GM21576 (cell line): ENCODE measurements at regions not wholly inside any gene's neighbourhood (a gene's known extent, or its start where the extent isn't known, plus 50 kb on each side); places are given as distances from the start of the nearest gene placed in this dataset.

Source experiments
- ATAC-seq: cut with Tn5 transposase; IDR thresholded peaks from one replicate; pipeline ENCODE4 v1.9.1; 2021; ENCODE audit warnings: mild to moderate bottlenecking, moderate library complexity; ENCODE audit not compliant: unreplicated experiment

DNA sequence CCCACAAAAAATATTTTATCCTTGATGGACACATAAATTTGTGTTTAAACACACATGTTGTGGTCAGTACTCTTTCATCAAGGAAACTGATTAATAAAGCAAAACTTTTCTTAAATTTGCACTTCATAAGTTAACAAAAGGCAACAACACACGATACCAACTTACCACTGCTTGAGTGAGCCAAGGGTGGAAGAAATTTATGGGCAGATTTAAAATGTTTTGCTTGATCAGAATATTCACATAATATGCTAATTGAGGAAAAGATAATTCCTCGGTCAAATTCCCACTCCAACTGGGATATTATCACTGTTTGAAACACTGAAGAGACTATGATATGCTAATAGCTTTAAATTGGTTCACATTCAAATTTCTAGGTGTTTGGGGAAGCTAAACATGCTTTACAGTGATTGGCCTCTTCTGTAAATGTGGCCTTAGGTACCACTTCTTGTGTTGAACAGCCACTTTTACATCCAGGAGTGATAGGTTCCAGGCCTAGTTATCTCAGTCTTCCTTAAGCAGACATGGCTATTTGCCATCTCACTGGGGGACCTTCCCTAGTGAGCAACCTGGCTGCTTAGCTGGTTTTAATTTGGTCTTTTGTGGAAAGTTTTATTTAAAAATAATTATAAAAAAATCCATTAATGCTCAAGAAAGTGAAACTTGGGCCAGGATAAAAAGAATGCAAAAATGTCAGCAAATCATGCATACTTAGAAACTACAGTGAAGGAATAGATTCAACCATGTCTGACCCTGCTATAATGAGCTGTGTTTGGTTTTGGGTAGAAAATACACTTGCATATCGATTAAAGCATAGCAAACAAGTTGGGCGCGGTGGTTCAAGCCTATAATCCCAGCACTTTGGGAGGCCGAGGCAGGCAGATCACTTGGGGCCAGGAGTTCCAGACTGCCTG, 221.2 kb upstream of the MAP3K7 start:
- ATAC-seq = no peak

DNA sequence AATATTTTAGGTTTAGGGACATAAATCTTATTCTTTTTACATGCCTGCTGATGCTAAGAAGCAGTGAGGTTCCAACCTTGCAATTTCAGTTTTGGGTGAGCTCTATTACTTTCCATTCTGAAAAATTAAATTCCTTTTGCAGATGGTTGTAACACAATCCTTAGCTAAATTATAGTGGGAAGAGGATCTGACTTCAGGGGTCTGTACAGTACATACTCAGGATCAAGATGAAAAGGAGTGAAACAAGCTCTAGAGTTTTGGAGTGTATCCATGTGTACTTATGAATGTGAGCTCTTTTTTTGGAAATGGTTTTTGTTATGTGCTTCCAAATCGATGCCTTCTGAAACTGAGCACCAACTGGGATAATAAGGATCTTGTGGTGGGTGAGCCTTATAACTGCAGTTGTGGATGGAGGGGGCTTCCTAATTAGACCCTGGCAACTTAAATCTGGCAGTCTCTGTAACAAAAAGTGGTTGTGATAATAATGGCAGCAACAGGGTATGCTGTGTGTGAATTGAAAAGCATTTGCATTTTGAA, 218.8 kb upstream of the MAP3K7 start:
- no peak for ATAC-seq

DNA sequence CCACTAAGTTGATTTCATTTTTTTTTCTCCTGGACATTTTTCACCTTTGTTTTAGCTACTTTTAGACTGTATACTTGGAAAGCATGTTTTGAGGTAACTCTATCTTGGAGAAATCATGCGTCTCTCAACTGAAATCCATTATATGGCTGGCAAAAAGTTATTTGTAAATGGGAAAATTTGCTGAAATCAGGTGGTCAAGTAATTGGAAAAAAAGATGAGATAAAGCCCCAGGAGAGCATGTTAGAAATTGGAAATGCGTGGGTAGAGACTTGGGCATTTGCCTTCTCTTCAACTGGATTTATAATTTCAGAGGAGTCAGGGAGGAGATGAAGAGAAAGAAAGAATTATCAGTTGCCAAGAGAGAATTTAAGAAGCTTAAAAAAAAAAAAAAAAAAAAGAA, 217.1 kb upstream of the MAP3K7 start:
- ATAC-seq = no peak

GRCh38 chr6:90795078-90795477, 208.2 kb upstream of the MAP3K7 start:
- ATAC-seq = no peak

DNA sequence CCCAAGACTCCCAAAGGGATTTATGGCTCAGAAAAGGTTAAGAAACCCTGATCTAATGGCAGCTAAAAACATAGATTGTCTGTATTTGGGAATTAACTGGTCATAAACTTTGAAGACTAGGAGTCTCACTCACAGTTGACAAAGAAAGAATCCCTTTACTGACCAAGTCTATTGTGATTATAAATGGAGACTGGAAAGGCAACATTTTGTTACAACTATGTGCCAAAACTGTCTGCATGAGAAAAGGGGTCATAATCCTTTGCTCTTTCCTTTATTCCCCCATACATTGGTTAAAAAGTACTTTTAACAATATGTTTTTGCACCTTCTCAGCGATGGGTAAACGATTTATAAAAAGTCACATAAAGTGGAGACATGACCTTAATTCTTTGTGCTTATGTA, 206.9 kb upstream of the MAP3K7 start:
- no peak for ATAC-seq

DNA sequence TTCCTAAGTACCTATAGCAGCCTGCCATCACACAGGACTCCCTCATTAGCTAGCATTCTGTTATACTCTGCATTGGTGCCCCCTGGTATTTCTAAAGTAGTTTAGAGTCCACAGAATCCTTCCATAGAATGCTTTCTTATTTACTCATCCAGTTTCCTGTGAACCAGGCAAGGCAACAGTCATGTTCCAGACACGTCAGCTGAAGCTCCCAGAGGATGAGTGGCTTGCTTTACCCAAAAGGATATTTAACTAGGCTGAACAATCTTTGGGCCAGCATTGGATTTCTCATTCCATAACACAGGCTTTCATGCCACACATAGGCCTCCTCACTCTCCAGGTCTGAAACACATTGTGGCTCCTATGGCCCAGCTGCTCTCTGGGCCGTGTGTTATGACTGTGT, 203.8 kb upstream of the MAP3K7 start:
- ATAC-seq = no peak

DNA sequence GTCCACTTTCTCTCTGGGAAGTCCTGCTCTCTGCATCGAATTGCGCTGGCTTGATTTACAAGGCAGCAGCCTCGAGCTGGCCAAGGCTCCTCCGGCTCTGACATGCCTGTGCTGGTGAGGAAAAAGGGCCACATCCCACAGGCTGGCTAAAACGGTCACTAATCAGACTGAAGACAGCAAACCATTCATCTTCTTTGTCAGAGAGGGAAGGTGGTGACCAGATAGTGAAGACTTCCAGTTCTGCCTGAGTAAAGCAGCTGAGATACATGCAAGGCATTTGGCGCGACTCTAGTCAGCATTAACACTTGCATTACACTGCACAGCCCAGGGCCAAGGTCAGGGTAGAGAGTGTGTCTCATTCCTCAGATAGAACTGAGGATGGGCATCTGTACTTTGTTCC, 203.2 kb upstream of the MAP3K7 start:
- ATAC-seq = no peak

DNA sequence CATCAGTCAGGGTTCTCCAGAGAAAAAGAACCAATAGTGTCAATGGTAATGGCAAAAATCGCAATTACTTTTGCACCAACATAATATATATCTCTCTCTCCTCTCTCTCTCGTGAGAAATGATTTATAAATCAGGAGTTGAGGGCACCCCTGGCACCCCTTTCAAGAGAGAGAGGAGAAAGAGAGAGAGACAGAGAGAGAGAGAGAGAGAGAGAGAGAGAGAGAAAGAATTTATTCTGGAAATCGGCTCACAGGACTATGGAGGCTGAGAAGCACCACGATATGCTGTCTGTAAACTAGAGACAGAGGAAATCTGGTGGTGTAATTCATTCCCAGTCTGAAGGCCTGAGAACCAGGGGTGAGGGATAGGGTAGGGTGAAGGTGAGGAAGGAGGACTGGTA, 201.9 kb upstream of the MAP3K7 start:
- no peak for ATAC-seq

DNA sequence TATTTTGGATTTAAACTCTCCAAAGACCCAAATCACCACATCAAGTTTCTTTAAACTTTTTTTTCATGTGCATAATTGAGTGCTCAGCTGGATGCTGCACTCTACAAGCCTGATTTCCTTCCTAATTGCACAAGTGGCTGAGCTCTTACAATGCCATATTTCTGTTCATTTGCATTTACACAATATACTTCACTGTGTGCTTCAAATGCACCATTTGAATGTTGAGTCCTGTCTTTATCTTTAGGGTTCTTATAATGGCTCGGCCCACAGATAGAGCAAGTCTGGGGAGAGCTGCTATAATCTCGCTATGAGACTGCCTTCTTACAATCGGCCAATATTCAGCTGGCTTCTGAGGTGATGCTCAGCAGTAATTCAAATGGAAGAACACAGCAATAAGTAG, 200.6 kb upstream of the MAP3K7 start:
- no peak for ATAC-seq

GRCh38 chr6:90780778-90781177, 193.9 kb upstream of the MAP3K7 start:
- ATAC-seq = no peak

- ATAC-seq = no peak
Measured at GRCh38 chr6:90780141-90780540, 193.3 kb upstream of the MAP3K7 start.

- no peak for ATAC-seq
Measured at GRCh38 chr6:90778417-90779203, 191.7 kb upstream of the MAP3K7 start.

DNA sequence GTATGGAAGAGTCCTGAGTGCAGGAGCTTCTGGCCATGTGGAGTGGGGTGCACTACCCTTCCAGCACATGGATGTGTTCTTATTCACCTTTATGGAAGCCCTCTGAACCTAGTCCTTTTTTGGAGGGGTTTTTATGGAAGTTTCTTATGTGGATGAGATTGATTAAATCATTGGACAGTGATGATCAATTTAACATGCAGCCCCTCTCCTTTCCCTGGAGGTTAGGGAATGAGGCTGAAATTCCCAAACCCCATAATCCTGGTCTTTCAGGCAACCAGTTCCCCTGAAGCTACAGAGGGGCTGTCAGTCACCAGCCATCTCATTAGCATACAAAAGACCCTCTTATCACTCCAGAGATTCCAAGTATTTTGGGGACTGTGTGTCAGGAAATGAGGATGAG, 183.9 kb upstream of the MAP3K7 start:
- ATAC-seq = no peak

GRCh38 chr6:90765895-90766294, 179.0 kb upstream of the MAP3K7 start:
- no peak for ATAC-seq

GRCh38 chr6:90765491-90765890, 178.6 kb upstream of the MAP3K7 start:
- no peak for ATAC-seq

- no peak for ATAC-seq
Measured at GRCh38 chr6:90764001-90764400, 177.1 kb upstream of the MAP3K7 start.

DNA sequence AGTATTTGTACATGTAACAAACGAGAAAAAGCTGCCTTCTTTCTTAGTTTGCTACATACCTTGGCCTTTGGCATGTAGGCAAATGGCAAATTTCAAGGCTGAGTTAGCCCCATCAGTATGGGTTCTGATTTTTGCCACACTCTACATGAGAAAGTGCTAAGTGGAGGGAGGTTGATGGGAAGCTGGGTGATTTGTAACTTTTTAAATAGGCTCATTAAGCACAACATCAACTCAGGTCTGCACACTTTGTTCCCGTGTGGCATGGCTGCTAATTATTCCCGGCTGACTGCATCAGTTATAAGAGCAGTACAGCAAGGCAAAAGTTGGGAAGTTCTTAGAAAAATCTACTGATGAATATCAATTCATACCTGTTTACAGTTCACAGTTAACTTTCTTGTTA, 172.8 kb upstream of the MAP3K7 start:
- ATAC-seq = no peak

- ATAC-seq = no peak
Measured at GRCh38 chr6:90758741-90759140, 171.9 kb upstream of the MAP3K7 start.

GRCh38 chr6:90753820-90754643, 167.2 kb upstream of the MAP3K7 start:
- ATAC-seq = no peak

DNA sequence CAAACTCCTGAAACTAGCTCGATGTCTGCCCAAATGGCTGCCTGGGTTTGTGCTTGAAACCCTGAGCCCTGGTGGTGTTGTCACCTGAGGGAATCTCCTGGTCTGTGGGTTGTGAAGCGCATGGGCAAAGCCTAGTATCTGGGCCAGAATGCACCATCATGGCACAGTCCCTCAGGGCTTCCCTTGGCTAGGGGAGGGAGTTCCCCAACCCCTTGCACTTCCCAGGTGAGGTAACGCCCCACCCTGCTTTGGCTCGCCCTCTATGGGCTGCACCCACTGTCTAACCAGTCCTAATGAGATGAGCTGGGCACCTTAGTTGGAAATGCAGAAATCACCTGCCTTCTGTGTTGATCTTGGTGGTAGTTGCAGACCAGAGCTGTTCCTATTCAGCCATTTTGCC, 152.9 kb upstream of the MAP3K7 start:
- ATAC-seq = no peak

DNA sequence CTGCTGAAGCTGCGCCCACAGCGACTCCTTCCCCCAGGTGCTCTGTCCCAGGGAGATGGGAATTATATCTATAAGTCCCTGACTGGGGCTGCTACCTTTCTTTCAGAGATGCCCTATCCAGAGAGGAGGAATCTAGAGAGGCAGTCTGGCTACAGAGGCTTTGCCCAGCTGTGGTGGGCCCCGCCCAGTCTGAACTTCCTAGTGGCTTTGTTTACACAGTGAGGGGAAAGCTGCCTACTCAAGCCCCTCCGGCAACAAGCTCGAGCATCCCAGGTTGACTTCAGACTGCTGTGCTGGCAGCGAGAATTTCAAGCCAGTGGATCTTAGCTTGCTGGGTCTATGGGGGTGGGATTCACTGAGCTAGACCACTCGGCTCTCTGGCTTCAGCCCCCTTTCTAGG, 152.5 kb upstream of the MAP3K7 start:
- ATAC-seq = no peak
